ENCODE measurements at regions not wholly inside any gene's neighbourhood (a gene's known extent, or its start where the extent isn't known, plus 50 kb on each side); places are given as distances from the start of the nearest gene placed in this dataset.

GRCh38 chr2:133837441-133838094 lies 269.3 kb upstream of the NCKAP5 start (continued):
- TF ChIP-seq FOXJ3 (CRISPR knock-in tag; IDR thresholded peaks at IDR 0.05) (no peak), ZBTB33 (IDR thresholded peaks at IDR 0.05; ENCODE audit: borderline replicate concordance, low read depth) (no peak), USF1 (IDR thresholded peaks at IDR 0.05; ENCODE audit: borderline replicate concordance, low read depth) (peak; percentile 39; the same call in 1 of the 2 replicates), NFIC (IDR thresholded peaks at IDR 0.05; ENCODE audit: borderline replicate concordance) (peak; percentile 71), EZH2phosphoT487 (IDR thresholded peaks at IDR 0.05; ENCODE audit: borderline replicate concordance, low read depth) (no peak), POLR2AphosphoS5 (IDR thresholded peaks at IDR 0.05; ENCODE audit: low read depth, low read length) (no peak), ELF1 (IDR thresholded peaks at IDR 0.05) (no peak), NRF1 (IDR thresholded peaks at IDR 0.05; ENCODE audit: low read depth, low read length) (no peak), USF2 (IDR thresholded peaks at IDR 0.05; ENCODE audit: borderline replicate concordance, low read depth, low read length) (no peak), EP300 (IDR thresholded peaks at IDR 0.05; ENCODE audit: borderline replicate concordance in 1 of 2, low read depth in 1 of 2, low read length in 1 of 2) (peak in 1 of 2 experiments; percentile 22; a peak in 1 of 4 replicates), RXRA (IDR thresholded peaks at IDR 0.05; ENCODE audit: borderline replicate concordance, low read depth) (no peak)

- POLR2A ChIA-PET = no interaction called here
- CTCF ChIA-PET = interaction anchor here (0.7 to 1.2 kb wide), 2 partner anchors 47 to 59 kb away, joined by 3 read pairs; no protein-coding TSS in a partner anchor
Observed at GRCh38 chr2:133838642-133839365, 270.5 kb upstream of the NCKAP5 start.

More at GRCh38 chr2:133838642-133839365, 270.5 kb upstream of the NCKAP5 start:
- WGBS (ENCODE audit: low lambda C conversion rate) = 88% methylated on average over 7 of the region's 7 CpGs
- no peak for DNase-seq
- H3K79me2 ChIP-seq (ENCODE audit: insufficient read depth) = no peaks in the 10 kb centered on the region
- no peaks in the 10 kb centered on the region for H3K27me3 ChIP-seq (ENCODE audit: insufficient read depth)
- H3K4me3 ChIP-seq (ENCODE audit: low read depth in 2 of 2, low read length in 1 of 2) = no peak overlapping the region
- H4K20me1 ChIP-seq (ENCODE audit: insufficient read depth) = no peaks in the 10 kb centered on the region
- H3K9me3 ChIP-seq = no peaks in the 10 kb centered on the region
- peak overlapping the region in 1 of 2 experiments; percentile 73; a peak in 2 of 4 replicates for H3K27ac ChIP-seq (ENCODE audit: low read depth in 2 of 2, low read length in 1 of 2)
- H3K4me2 ChIP-seq = no peak overlapping the region
- H3K9ac ChIP-seq = no peak overlapping the region
- no peaks in the 10 kb centered on the region for H3K9me2 ChIP-seq
- peaks cover 4 to 52% of the 10 kb centered on the region in 2 experiments; a peak in 3 of 4 replicates for H3K4me1 ChIP-seq (ENCODE audit: control insufficient read depth in 1 of 2, insufficient read depth in 2 of 2, low read depth in 1 of 2, low read length in 1 of 2)
- H2AFZ ChIP-seq (ENCODE audit: low read depth) = no peak overlapping the region; the same call in 1 of the 2 replicates
- TF ChIP-seq TCF12 (IDR thresholded peaks at IDR 0.05) = no peak
- no peaks in the 10 kb centered on the region for H3K36me3 ChIP-seq (replicated peaks in 1 of 2; ENCODE audit: control insufficient read depth in 1 of 2, insufficient read depth in 2 of 2, low read length in 1 of 2)
- H3F3A ChIP-seq (replicated peaks; ENCODE audit: insufficient read depth) = peaks cover 23% of the 10 kb centered on the region
